Astrocyte (in vitro differentiated cells and primary cell): ENCODE measurements at regions not wholly inside any gene's neighbourhood (a gene's known extent, or its start where the extent isn't known, plus 50 kb on each side); places are given as distances from the start of the nearest gene placed in this dataset.

Experiments used
- DNase-seq: peaks from one replicate; pipeline ENCODE4 v3.0.0-alpha.2; 2010; ENCODE audit warnings: low read depth
- FAIRE-seq: peaks from 2 replicates; lab custom pipeline; 2011; peaks lifted over from hg19 to GRCh38; lab: Jason Lieb, UNC
- H2AFZ ChIP-seq: 2 replicates; pipeline ENCODE4 v1.6.0; 2012; ENCODE audit warnings: low read depth, low read length, inconsistent platforms
- H3K27ac ChIP-seq: 2 replicates; pipeline ENCODE4 v1.5.1; 2011; ENCODE audit warnings: low read depth, low read length, inconsistent platforms
- H3K27me3 ChIP-seq: 2 replicates; pipeline ENCODE4 v1.6.0; 2011; ENCODE audit warnings: low read length, inconsistent platforms; ENCODE audit not compliant: insufficient read depth
- H3K36me3 ChIP-seq: 2 replicates; pipeline ENCODE4 v1.5.1; 2011; ENCODE audit warnings: low read length, inconsistent platforms; ENCODE audit not compliant: insufficient read depth
- H3K4me1 ChIP-seq: 2 replicates; pipeline ENCODE4 v1.5.1; 2011; ENCODE audit warnings: low read length, inconsistent platforms; ENCODE audit not compliant: insufficient read depth
- H3K4me2 ChIP-seq: 2 replicates; pipeline ENCODE4 v1.6.0; 2012; ENCODE audit warnings: low read length, inconsistent platforms
- H3K4me3 ChIP-seq: 2 replicates; pipeline ENCODE4 v1.5.1; 2011; ENCODE audit warnings: low read depth, mild to moderate bottlenecking, low read length, inconsistent platforms; ENCODE audit not compliant: insufficient read depth
- H3K79me2 ChIP-seq: 2 replicates; pipeline ENCODE4 v1.6.0; 2012; ENCODE audit warnings: mild to moderate bottlenecking, low read length, inconsistent platforms; ENCODE audit not compliant: insufficient read depth
- H3K9ac ChIP-seq: 2 replicates; pipeline ENCODE4 v1.6.0; 2012; ENCODE audit warnings: mild to moderate bottlenecking, low read length, inconsistent platforms
- H3K9me3 ChIP-seq: 2 replicates; pipeline ENCODE4 v1.5.1; 2012; ENCODE audit warnings: low read depth, mild to moderate bottlenecking, low read length, inconsistent platforms; ENCODE audit not compliant: insufficient read depth
- H4K20me1 ChIP-seq: 2 replicates; pipeline ENCODE4 v1.6.0; 2012; ENCODE audit warnings: low read length, inconsistent platforms; ENCODE audit not compliant: insufficient read depth
- H3K27ac Mint-ChIP-seq: one replicate; pipeline ENCODE4 v1.8.0; 2021; ENCODE audit warnings: mild to moderate bottlenecking, mixed read lengths; ENCODE audit not compliant: unreplicated experiment
- H3K27me3 Mint-ChIP-seq: one replicate; pipeline ENCODE4 v1.8.0; 2021; ENCODE audit warnings: low read depth, mixed read lengths; ENCODE audit not compliant: unreplicated experiment
- H3K36me3 Mint-ChIP-seq: one replicate; pipeline ENCODE4 v1.8.0; 2021; ENCODE audit warnings: low read depth, mixed read lengths; ENCODE audit not compliant: unreplicated experiment
- H3K4me1 Mint-ChIP-seq: one replicate; pipeline ENCODE4 v1.8.0; 2021; ENCODE audit warnings: low read depth, mixed read lengths; ENCODE audit not compliant: unreplicated experiment
- H3K4me3 Mint-ChIP-seq: one replicate; pipeline ENCODE4 v1.8.0; 2021; ENCODE audit warnings: mild to moderate bottlenecking, moderate library complexity, mixed read lengths; ENCODE audit not compliant: unreplicated experiment
- H3K9me3 Mint-ChIP-seq: one replicate; pipeline ENCODE4 v1.8.0; 2021; ENCODE audit warnings: mild to moderate bottlenecking, mixed read lengths; ENCODE audit not compliant: unreplicated experiment
- CTCF ChIP-seq: IDR thresholded peaks from 2 replicates; pipeline ENCODE4 v1.5.1; 2011; ENCODE audit warnings: low read depth, mild to moderate bottlenecking, inconsistent platforms, low read length, moderate library complexity; ENCODE audit not compliant: insufficient read depth
- EZH2 ChIP-seq: IDR thresholded peaks from 2 replicates; pipeline ENCODE4 v1.6.1; 2012; ENCODE audit warnings: mild to moderate bottlenecking, low read length, inconsistent platforms; ENCODE audit not compliant: insufficient read depth

GRCh38 chr19:28466107-28467045 lies 746.6 kb downstream of the UQCRFS1 start:
- H3K27me3 ChIP-seq: no peaks in the 10 kb centered on the region
- TF ChIP-seq CTCF (peak; percentile 78), EZH2 (no peak)
- FAIRE-seq (no peak), DNase-seq (peak; percentile 20)
- no peaks in the 10 kb centered on the region for H4K20me1 ChIP-seq
- H3K36me3 ChIP-seq: no peaks in the 10 kb centered on the region
- Mint-ChIP-seq H3K36me3 (no peaks in the 10 kb centered on the region), H3K27ac (no peak overlapping the region), H3K4me3 (no peak overlapping the region), H3K4me1 (peaks cover 31% of the 10 kb centered on the region), H3K27me3 (no peaks in the 10 kb centered on the region), H3K9me3 (peaks cover 2% of the 10 kb centered on the region)
- H3K4me1 ChIP-seq: peaks cover 21% of the 10 kb centered on the region
- H3K79me2 ChIP-seq: no peaks in the 10 kb centered on the region
- no peak overlapping the region for H3K9ac ChIP-seq
- H3K9me3 ChIP-seq: no peaks in the 10 kb centered on the region
- H2AFZ ChIP-seq: no peak overlapping the region
- no peak overlapping the region for H3K4me2 ChIP-seq
- H3K4me3 ChIP-seq: no peak overlapping the region
- no peak overlapping the region for H3K27ac ChIP-seq

- no peaks in the 10 kb centered on the region for H3K36me3 Mint-ChIP-seq
- H3K9me3 ChIP-seq: no peaks in the 10 kb centered on the region
- H3K27me3 Mint-ChIP-seq: peaks cover 5% of the 10 kb centered on the region
- TF ChIP-seq EZH2 (no peak), CTCF (no peak)
- H4K20me1 ChIP-seq: no peaks in the 10 kb centered on the region
- peaks cover 2% of the 10 kb centered on the region for H3K9me3 Mint-ChIP-seq
- DNase-seq (peak; percentile 35), FAIRE-seq (no peak)
- H3K27ac ChIP-seq: no peak overlapping the region
- H3K79me2 ChIP-seq: no peaks in the 10 kb centered on the region
- H3K9ac ChIP-seq: no peak overlapping the region
- H2AFZ ChIP-seq: no peak overlapping the region
- peak overlapping the region; percentile 40 for H3K4me2 ChIP-seq
- H3K4me3 ChIP-seq: no peak overlapping the region
- H3K27ac Mint-ChIP-seq: no peak overlapping the region
- no peaks in the 10 kb centered on the region for H3K27me3 ChIP-seq
- peaks cover 21% of the 10 kb centered on the region for H3K4me1 ChIP-seq
- no peak overlapping the region for H3K4me3 Mint-ChIP-seq
- peaks cover 30% of the 10 kb centered on the region for H3K4me1 Mint-ChIP-seq
- no peaks in the 10 kb centered on the region for H3K36me3 ChIP-seq
These were observed 747.4 kb downstream of the UQCRFS1 start for GRCh38 chr19:28465371-28466086.
